GM23338 (cell line): ENCODE measurements at regions not wholly inside any gene's neighbourhood (a gene's known extent, or its start where the extent isn't known, plus 50 kb on each side); places are given as distances from the start of the nearest gene placed in this dataset.

ENCODE experiments used
- CREB1 ChIP-seq: fragments of 250-450 bp; sonication (Bioruptor Pico); IDR thresholded peaks from 2 replicates; pipeline ENCODE4 v1.5.0; 2020; ENCODE audit warnings: low read depth, mild to moderate bottlenecking, moderate library complexity
- CTCF ChIP-seq, 2 experiments: fragments of 200-600 bp in 1 of 2; sonication (generic) in 1 of 2; conservative IDR thresholded peaks; 2 replicates each; pipeline versions ENCODE4 v1.5.1 to v1.6.1; 2016 to 2017; ENCODE audit warnings: antibody characterized with exemption in 2 of 2, low read depth in 2 of 2, mild to moderate bottlenecking in 2 of 2, moderate library complexity in 1 of 2
- ETS1 ChIP-seq: IDR thresholded peaks from 2 replicates; pipeline ENCODE4 v1.6.1; 2016; ENCODE audit warnings: antibody characterized with exemption
- EZH2 ChIP-seq: fragments of 200-600 bp; sonication (generic); IDR thresholded peaks from one replicate; pipeline ENCODE4 v1.8.0; 2017; ENCODE audit warnings: antibody characterized with exemption, mild to moderate bottlenecking, low read depth; ENCODE audit not compliant: unreplicated experiment
- EZH2phosphoT487 ChIP-seq: fragments of 200-600 bp; sonication (generic); IDR thresholded peaks from one replicate; pipeline ENCODE4 v1.8.1; 2018; ENCODE audit warnings: antibody characterized with exemption; ENCODE audit not compliant: unreplicated experiment
- POLR2AphosphoS5 ChIP-seq: IDR thresholded peaks from 2 replicates; pipeline ENCODE4 v1.6.1; 2016; ENCODE audit warnings: antibody characterized with exemption, low read depth
- REST ChIP-seq: IDR thresholded peaks from one replicate; pipeline ENCODE4 v1.6.1; 2018; ENCODE audit warnings: antibody characterized with exemption; ENCODE audit not compliant: unreplicated experiment
- STAT1 ChIP-seq: IDR thresholded peaks from one replicate; pipeline ENCODE4 v1.6.1; 2016; ENCODE audit warnings: antibody characterized with exemption; ENCODE audit not compliant: unreplicated experiment
- ZNF114 ChIP-seq: fragments of 250-450 bp; sonication (Bioruptor Pico); IDR thresholded peaks from 2 replicates; pipeline ENCODE4 v1.5.0; 2020; ENCODE audit warnings: mild to moderate bottlenecking, moderate library complexity
- ZNF462 ChIP-seq: fragments of 250-450 bp; sonication (Bioruptor Pico); IDR thresholded peaks from 2 replicates; pipeline ENCODE4 v1.5.0; 2020; ENCODE audit warnings: mild to moderate bottlenecking, moderate library complexity

GRCh38 chr4:184533908-184534307 is 59.6 kb upstream of the IRF2 start:
- TF ChIP-seq CTCF (conservative IDR thresholded peaks at IDR 0.05; ENCODE audit: low read depth in 2 of 2) (no peak), REST (no peak), EZH2phosphoT487 (no peak), EZH2 (no peak), POLR2AphosphoS5 (no peak), CREB1 (CRISPR knock-in tag) (no peak), ETS1 (no peak), STAT1 (no peak), ZNF462 (no peak), ZNF114 (no peak)
